Head of caudate nucleus (tissue), 42 donors: ENCODE measurements at regions not wholly inside any gene's neighbourhood (a gene's known extent, or its start where the extent isn't known, plus 50 kb on each side); places are given as distances from the start of the nearest gene placed in this dataset.

Source experiments
- DNase-seq, 42 donors: peaks; one replicate each; pipeline versions ENCODE4 v3.0.0 to v3.0.0-alpha.2; 2020 to 2021; ENCODE audit warnings: mixed read lengths in 7 of 42
- intact Hi-C: fragments of 100-400 bp; cut with DNase I; formaldehyde crosslinking; loops from one replicate; pipeline ENCODE4 v1.15.0; 2022

GRCh38 chr18:30929718-30930117 is 112.8 kb downstream of the DSC3 start:
- intact Hi-C loops = no loop called here

GRCh38 chr18:30929065-30929464 is 113.5 kb downstream of the DSC3 start:
- intact Hi-C loops = no loop called here
- DNase-seq = no peak

More at GRCh38 chr18:30929718-30930117, 112.8 kb downstream of the DSC3 start:
- no peak for DNase-seq

GRCh38 chr18:30927517-30928075 is 114.9 kb downstream of the DSC3 start:
- intact Hi-C loops = no loop called here
- DNase-seq = no peak

GRCh38 chr18:30927042-30927441 is 115.5 kb downstream of the DSC3 start:
- intact Hi-C loops = no loop called here
- no peak for DNase-seq

DNA sequence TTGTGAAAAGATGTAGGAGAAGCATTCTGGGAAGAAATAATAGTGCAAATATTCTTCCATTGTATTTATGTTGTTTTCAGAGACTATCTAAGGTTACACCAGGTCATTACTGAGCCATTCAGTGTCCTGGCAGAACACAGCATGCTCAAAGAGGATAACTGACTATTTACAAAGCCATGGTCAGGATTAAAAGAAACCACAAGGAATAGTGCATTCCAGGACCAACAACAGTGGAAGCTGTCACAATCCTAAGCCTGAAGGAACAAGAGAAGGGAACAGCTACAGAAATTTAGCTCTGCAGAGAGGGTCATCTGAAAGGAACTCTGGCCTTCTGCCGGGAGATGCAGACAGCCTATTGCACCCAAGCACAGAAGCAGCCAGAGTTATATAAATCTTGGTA is 116.7 kb downstream of the DSC3 start:
- DNase-seq = no peak
- intact Hi-C loops = no loop called here

- intact Hi-C loops = no loop called here
- no peak for DNase-seq
These were observed 121.8 kb downstream of the DSC3 start for GRCh38 chr18:30920757-30921156.

- intact Hi-C loops = no loop called here
- DNase-seq = no peak
These were observed 122.2 kb downstream of the DSC3 start for GRCh38 chr18:30920351-30920750.

DNA sequence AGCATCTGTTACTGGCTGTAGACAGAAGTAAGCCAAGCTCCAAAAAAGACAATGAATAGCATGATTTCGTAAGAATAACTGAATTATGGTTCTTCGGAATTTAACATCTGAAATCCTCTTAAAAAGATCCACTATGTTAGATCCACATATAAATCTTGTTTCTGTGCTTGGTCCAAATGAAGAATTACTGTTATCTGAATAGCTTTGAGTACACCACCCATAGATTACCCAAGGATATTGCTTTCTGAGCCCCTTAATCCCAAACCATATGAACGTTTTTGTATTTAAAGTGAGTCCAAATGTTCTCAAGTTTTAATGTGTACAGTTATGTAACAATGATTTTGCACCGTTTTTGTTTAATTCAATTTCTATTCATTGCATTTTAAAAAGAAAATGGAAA is 124.9 kb downstream of the DSC3 start:
- intact Hi-C loops = no loop called here
- no peak for DNase-seq

GRCh38 chr18:30915336-30915988 is 127.1 kb downstream of the DSC3 start:
- intact Hi-C loops = no loop called here

GRCh38 chr18:30908381-30908780 is 134.2 kb downstream of the DSC3 start:
- no peak for DNase-seq
- intact Hi-C loops = no loop called here

More at GRCh38 chr18:30915336-30915988, 127.1 kb downstream of the DSC3 start:
- DNase-seq = no peak

- no peak for DNase-seq
- intact Hi-C loops = no loop called here
These were observed 139.0 kb downstream of the DSC3 start for GRCh38 chr18:30903566-30903965.

DNA sequence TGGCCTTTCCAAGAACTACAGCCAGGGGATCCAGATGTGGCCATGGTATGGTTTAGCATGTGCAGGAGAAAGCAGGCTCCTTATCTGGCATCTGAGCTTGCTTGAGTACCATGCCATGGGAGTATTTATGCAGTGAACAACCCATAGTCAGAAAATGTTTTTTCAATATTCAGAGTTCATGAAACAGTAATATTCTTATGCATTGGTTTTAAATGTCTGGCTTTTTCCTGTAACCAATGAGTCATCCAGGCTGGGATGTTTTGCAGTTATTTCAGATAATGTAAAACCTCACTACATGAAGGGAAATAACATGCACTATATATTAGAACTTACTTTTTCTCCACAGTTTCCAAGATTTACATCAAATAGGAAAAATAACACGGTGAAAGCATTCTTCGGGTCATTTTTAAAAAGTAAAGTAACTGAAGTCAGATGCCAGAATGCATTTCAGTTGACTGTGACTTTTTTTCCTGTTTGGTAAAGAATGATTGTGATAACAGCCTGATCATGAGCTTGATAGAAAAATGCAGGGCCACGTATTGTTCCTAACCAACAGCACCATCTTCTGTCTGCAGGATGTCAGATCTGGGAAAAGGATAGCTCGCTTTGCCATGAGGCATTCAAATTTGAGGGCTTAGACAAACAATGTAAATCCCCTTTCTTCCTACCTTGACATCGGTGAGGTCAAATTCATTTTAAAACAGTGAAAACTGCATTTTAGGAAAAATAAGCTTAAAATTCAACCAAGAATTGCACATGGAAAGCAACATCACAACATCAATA is 152.8 kb downstream of the DSC3 start:
- DNase-seq = peak in 25 of 42 donors; percentile 3 to 70 (median 33)
- intact Hi-C loops = no loop called here

DNA sequence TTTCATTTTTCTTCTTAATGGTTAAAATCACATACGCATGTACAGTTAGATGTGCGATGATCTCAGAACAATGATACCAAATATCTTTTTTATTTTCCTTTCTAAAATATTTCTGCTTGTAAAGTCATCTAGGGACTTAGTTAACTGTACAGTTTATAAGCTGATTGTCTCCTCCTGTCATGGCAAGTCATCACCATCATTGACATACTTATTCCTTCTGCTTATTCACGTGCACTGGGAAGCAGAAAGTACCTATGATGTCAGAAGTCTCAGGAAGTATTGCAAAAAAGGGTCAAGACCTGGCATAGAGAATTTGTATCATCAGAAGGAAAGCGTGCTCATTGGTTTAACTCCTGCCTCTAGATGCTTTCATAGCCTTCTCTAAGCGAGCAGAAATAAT is 154.2 kb downstream of the DSC3 start:
- no peak for DNase-seq
- intact Hi-C loops = no loop called here

DNA sequence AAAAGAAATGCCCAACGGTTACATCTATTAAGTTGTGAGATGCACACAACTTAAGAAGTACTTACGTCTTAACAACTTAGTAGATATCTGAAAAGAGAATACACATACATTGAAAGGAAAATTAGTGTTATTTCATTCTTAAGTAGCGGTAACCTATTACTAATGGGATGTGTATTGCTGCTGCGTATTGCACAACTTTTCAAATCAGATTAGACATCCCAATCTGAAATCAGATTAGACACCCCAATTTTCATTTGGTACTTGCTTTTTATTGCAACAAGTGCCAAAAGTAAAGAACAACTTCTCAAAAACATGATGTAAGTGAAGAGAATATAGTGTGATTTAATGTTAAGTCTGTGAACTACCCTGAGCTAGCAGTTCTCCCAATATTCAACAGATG is 155.5 kb downstream of the DSC3 start:
- intact Hi-C loops = no loop called here
- no peak for DNase-seq

DNA sequence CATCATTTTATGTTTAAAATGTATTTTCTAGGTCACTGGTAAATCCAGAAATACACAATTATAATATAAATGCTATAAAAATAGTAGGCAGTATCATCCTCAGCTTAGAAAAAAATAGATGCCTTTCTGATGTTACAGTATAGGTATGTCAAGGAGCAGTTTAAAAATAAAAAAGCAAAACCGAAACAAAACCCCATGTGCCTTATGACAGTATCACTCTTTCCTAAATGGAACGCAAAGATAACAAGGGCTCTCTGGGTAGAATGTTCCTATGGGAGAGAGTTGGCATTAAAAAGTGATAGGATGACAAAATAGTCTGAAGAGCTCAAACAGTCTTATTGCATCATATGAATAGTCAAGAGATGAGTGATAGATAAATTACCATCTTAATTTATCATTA is 172.1 kb downstream of the DSC3 start:
- no peak for DNase-seq

DNA sequence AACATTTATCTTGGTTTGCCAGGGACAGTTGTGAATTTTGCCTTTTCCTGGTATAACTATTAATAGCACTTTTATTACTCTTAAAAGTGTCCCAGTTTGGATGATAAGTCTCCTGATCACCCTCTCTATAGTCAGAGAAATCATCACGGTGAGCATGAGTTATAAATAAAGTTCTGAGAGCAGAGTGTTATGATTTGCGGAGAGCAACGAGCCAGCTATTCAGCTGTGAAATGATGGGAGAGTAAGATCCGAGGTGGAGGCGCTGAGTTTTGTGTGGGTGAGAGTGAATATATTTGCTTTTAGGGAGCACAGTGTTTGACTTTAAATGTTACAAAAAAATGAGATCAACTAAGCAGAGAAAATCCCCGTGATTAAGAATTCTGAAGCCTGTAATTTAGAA is 179.6 kb downstream of the DSC3 start:
- DNase-seq = peak in 40 of 42 donors; percentile 15 to 82 (median 53)
- intact Hi-C loops = no loop called here

More for the DNA sequence above, 172.1 kb downstream of the DSC3 start:
- intact Hi-C loops = no loop called here

DNA sequence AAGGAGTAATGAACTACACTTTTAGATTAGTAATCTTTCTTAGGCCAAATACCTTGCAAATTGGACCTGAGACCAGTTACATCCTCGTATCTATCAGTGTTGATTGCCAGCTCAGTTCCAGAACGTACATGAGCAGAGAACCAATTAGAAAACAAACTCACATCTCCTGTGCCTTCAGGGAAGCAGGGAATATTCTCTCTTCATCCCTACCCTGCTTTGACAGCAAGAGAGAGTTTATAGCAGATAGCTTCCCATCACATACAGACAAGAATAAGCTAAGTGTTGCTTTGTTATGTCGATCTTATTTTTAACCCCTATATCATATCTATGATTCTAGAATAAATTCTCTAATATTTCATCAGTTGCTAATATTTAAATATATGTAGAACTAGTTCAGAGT is 181.8 kb downstream of the DSC3 start:
- intact Hi-C loops = no loop called here
- DNase-seq = no peak

- no peak for DNase-seq
- intact Hi-C loops = no loop called here
These were observed 183.5 kb downstream of the DSC3 start for GRCh38 chr18:30859036-30859435.

DNA sequence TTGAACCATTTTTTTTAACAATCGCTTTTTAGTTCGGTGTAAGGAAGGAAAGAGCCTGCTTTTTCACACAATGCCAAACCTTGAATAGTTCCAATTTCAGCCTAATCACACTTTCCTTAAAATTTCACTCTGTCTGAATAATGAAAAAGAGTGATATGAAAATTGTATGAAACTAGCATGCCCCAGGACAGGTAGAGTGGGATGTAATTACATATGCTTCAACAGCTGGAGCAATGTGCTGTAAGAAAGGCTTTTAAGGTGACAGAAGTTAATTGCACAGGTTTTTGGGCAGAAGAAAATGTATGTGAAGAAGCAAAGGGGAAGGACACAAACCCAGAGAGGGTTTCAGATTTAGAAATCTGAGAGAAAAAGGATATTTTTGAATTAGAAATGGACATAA is 184.0 kb downstream of the DSC3 start:
- no peak for DNase-seq
- intact Hi-C loops = no loop called here

- no peak for DNase-seq
- intact Hi-C loops = no loop called here
These were observed 186.8 kb downstream of the DSC3 start for GRCh38 chr18:30855762-30856161.

GRCh38 chr18:30852980-30853379 is 189.6 kb downstream of the DSC3 start:
- intact Hi-C loops = no loop called here
- no peak for DNase-seq
